Activated CD8-positive, alpha-beta memory T cell treated with anti-CD3 and anti-CD28 coated beads for 36 hours (primary cell): ENCODE measurements at regions not wholly inside any gene's neighbourhood (a gene's known extent, or its start where the extent isn't known, plus 50 kb on each side); places are given as distances from the start of the nearest gene placed in this dataset.

Experiments used
- CTCF ChIA-PET: fragments of 350-600 bp; sonication (Branson Sonifier 250); formaldehyde crosslinking; loops from one replicate; lab custom pipeline; 2021; ENCODE audit warnings: antibody characterized with exemption; lab: Charles Lee
- POLR2A ChIA-PET: fragments of 350-600 bp; sonication (Branson Sonifier 250); formaldehyde crosslinking; loops from one replicate; lab custom pipeline; 2021; ENCODE audit warnings: antibody characterized with exemption; lab: Charles Lee

- POLR2A ChIA-PET = no interaction called here
- CTCF ChIA-PET = interaction anchor here (1.0 kb wide), 1 partner anchor 81 kb away, joined by 4 read pairs; no protein-coding TSS in a partner anchor
Measured at GRCh38 chr9:113763429-113763828, 112.7 kb upstream of the ZNF618 start.

- ChIA-PET CTCF (no interaction called here), POLR2A (no interaction called here)
Measured at GRCh38 chr9:113764572-113764971, 111.5 kb upstream of the ZNF618 start.

DNA sequence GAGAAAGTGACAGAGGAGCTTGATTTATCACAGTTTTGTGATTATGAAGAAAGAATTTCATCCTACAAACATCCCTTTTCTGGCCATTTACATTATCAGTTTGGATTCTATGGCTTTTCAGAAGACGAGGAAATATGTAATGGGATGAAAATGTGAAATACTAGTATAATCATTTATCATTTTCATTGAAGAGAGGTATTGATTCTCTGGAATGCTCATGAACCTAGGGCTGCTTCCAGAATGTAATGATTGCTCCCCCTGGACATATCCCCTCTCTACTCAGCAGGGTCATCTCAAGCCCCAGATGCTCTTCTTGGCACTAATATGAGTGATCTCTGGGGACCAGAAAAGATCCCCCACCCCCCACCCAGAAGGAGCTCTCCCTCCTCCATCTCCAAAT lies 106.7 kb upstream of the ZNF618 start:
- POLR2A ChIA-PET = no interaction called here

GRCh38 chr9:113770396-113770795 lies 105.7 kb upstream of the ZNF618 start:
- ChIA-PET POLR2A (no interaction called here), CTCF (no interaction called here)

More for the DNA sequence above, 106.7 kb upstream of the ZNF618 start:
- CTCF ChIA-PET = no interaction called here

DNA sequence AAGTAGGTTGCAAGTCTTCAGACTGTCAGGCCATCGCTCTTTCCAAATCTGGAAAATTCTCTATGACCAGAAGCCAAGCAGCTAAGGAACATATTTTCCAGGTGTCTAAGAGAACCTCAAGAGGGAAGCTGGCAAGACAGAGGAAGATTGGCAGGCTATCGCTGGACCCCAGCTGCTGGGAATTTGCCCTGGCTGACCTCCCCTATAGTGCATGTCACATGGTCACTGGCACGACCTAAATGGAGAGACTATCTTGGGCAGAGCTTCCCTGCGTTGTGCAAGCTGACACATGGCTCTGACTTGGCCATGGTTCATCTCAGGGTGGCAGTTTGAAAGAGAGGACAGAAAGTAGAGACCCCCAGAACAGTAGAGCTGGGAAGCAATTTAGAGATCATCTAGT lies 104.9 kb upstream of the ZNF618 start:
- ChIA-PET POLR2A (no interaction called here), CTCF (no interaction called here)

DNA sequence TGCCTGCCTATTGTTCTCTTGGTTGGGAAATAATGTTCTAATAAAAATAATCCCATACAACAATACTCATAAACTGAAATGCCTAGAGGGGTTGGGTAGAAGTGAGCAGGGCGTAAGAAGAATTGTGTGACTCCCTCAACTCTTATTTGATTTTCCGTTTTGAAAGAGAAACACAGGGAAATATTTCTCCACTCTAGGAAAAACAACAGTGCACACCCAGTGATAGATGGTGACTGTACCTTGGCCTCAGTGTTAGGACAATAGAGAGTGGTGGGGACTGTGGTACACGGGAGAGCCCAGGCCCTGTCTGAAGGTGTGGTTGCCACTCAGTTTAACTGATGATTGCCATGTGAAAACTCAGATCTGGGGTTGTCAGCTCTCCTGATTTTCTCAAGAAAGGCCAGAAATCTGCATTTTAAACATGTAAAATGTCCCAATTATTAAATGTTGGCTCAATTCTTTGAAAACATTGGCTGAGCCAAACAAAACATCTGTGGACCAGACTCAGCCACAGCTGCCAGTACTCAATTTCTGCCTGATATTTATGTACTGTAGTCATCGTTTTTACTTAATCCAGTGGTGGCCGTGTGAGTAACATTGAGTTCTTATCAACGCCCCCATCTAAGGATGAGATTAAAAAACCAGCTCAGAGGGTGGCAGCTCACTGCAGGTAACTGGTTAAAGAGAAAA lies 103.8 kb upstream of the ZNF618 start:
- POLR2A ChIA-PET = no interaction called here
- CTCF ChIA-PET = no interaction called here

DNA sequence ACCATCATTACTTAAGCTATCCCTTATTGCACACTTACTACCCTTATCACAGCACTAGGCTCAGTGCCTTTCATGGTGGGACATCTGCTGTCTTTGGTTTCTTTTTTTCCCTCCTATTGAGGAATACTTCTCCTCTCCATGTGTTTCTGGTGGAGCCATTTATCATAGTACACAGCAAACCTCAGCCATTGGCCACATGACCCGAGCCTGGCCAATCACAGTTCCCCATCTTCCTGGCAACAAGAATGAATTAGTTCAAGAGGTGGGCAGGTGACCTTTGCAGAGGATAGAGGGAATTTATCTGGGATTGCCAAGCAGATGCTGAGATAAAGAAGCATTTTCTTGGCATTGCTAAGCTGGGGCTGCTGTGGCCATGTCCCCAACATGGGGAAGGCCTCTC lies 101.1 kb upstream of the ZNF618 start:
- ChIA-PET POLR2A (no interaction called here), CTCF (no interaction called here)

DNA sequence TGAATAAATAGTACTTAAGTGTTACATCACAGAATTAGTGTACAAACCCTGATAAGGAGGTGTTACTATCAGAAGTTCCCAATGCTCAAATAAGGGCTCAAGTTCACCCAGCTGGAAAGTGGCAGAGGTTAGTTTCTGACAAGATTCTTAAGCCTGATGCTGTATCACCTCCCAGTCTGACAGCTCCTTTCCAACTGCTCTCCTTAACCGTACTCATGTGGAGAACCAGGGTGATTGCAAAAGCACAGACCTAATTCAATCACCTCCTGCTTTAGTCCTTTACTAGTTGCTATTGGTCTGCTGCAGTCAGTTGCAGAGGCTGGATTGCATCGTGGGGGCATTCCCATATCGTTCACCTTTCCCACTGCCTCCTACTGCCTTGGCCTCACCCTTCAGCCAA lies 100.4 kb upstream of the ZNF618 start:
- POLR2A ChIA-PET = no interaction called here
- CTCF ChIA-PET = no interaction called here

- ChIA-PET CTCF (no interaction called here), POLR2A (no interaction called here)
Measured at GRCh38 chr9:113776194-113776593, 99.9 kb upstream of the ZNF618 start.

DNA sequence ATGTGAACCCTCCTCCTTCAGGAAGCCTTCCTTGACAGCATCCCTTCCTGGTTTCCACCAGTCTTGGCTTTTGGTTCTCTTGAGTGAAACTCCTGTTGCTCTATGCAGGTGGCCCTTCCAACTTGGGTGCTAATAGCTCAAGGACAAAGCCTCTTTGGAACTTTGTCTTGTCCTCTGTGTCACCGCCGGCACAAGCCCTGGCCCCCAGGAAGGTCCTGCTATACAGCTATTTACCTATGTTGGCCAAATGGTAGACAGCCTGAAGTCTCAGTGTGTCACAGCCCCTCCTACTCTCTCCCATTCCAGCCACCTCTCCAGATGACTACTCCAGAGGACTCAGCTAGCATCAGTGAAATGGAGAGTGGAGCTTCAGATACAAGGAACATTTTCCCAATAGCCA lies 94.7 kb upstream of the ZNF618 start:
- POLR2A ChIA-PET = no interaction called here
- CTCF ChIA-PET = interaction anchor here (0.6 to 1.1 kb wide), 3 partner anchors 20 to 1464 kb away, joined by 3 to 5 read pairs (median 4); partner anchors contain the start of gene ZNF618

DNA sequence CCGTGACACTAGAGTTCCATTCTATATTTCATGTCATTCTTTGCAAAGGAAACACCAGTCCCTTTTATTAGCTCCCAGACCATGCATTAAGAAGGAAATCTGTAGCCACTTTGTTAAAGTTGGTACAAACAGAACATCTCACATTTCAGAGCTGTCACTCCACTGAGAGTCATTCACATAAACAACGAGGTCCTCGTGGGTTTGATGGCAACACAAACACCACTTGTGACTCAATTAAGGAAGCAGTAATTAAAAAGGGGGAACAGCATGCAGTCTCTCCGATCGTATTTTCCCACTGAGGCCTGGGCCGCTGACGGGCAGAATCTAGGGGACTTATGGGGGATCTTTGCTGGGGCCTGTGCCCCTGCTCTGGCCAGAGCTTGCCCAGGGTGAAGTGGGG lies 94.2 kb upstream of the ZNF618 start:
- ChIA-PET POLR2A (no interaction called here), CTCF (interaction anchor here (1.1 kb wide), 2 partner anchors 19 to 94 kb away, joined by 3 to 4 read pairs; partner anchors contain the start of gene ZNF618)

- POLR2A ChIA-PET = no interaction called here
- CTCF ChIA-PET = no interaction called here
Measured at GRCh38 chr9:113783475-113783874, 92.6 kb upstream of the ZNF618 start.

- CTCF ChIA-PET = no interaction called here
Measured at GRCh38 chr9:113785334-113785733, 90.8 kb upstream of the ZNF618 start.

DNA sequence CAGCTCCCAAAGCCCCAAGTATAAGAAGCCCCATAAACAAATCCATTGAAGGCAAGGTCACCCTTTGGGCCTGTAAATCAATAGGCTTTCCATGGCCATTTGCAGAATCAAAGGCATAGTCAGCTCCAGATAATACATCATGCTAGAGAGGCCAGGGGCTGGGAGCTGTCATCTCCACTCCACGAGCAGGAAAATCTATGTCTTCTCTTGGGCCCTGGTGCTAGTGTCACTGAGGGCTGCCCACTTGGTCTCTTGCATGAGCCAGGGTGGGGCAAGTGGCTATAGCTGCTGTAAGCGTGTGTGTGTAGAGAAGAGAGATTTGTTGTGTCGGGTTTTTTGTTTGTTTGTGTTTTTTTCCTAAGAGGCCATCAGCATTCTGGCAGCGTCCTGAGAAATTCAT lies 90.0 kb upstream of the ZNF618 start:
- CTCF ChIA-PET = no interaction called here
- POLR2A ChIA-PET = no interaction called here

More at GRCh38 chr9:113785334-113785733, 90.8 kb upstream of the ZNF618 start:
- POLR2A ChIA-PET = no interaction called here

- POLR2A ChIA-PET = no interaction called here
- CTCF ChIA-PET = no interaction called here
Measured at GRCh38 chr9:113787871-113788270, 88.2 kb upstream of the ZNF618 start.

- CTCF ChIA-PET = no interaction called here
- POLR2A ChIA-PET = no interaction called here
Measured at GRCh38 chr9:113788616-113789330, 87.3 kb upstream of the ZNF618 start.

GRCh38 chr9:113790093-113790492 lies 86.0 kb upstream of the ZNF618 start:
- ChIA-PET POLR2A (no interaction called here), CTCF (no interaction called here)

- POLR2A ChIA-PET = no interaction called here
- CTCF ChIA-PET = no interaction called here
Measured at GRCh38 chr9:113793558-113793957, 82.6 kb upstream of the ZNF618 start.

DNA sequence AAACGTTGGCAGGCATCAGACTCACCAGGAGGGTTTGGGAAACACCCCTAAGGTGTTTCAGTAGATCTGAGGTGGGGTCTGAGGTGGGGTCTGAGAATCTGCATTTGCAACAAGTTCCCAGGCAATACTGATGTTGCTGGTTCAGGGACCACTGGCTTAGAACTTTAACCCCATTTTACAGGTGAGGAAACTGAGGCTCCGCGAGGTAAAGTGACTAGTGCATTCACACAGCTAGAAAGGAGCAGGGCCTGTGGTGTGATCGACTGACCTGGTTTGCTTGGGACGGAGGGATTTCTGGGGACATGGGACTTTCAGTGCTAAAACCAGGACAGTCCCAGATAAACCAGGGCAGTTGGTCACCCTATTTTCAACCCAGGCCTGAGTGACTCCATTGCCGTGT lies 81.4 kb upstream of the ZNF618 start:
- CTCF ChIA-PET = no interaction called here
- POLR2A ChIA-PET = no interaction called here

- CTCF ChIA-PET = no interaction called here
- POLR2A ChIA-PET = no interaction called here
Measured at GRCh38 chr9:113795811-113796392, 80.2 kb upstream of the ZNF618 start.
